GM18505 (cell line): ENCODE measurements at regions not wholly inside any gene's neighbourhood (a gene's known extent, or its start where the extent isn't known, plus 50 kb on each side); places are given as distances from the start of the nearest gene placed in this dataset.

Experiments
- ATAC-seq: cut with Tn5 transposase; IDR thresholded peaks from one replicate; pipeline ENCODE4 v1.9.1; 2021; ENCODE audit not compliant: unreplicated experiment
- POLR2A ChIP-seq: IDR thresholded peaks from 4 replicates; pipeline ENCODE4 v1.6.1; 2011; ENCODE audit warnings: borderline replicate concordance; ENCODE audit not compliant: insufficient read depth, insufficient read length; ENCODE audit errors: extremely low read depth

GRCh38 chr3:106014518-106014917 lies 145.7 kb upstream of the CBLB start:
- no peak for TF ChIP-seq POLR2A
- ATAC-seq = no peak

- TF ChIP-seq POLR2A = no peak
- no peak for ATAC-seq
Observed at GRCh38 chr3:106014971-106015370, 146.2 kb upstream of the CBLB start.

GRCh38 chr3:106018102-106018501 lies 149.3 kb upstream of the CBLB start:
- no peak for TF ChIP-seq POLR2A

GRCh38 chr3:106018929-106019550 lies 150.2 kb upstream of the CBLB start:
- no peak for ATAC-seq
- no peak for TF ChIP-seq POLR2A

More at GRCh38 chr3:106018102-106018501, 149.3 kb upstream of the CBLB start:
- no peak for ATAC-seq

GRCh38 chr3:106022913-106023312 lies 154.1 kb upstream of the CBLB start:
- ATAC-seq = no peak
- TF ChIP-seq POLR2A = no peak

GRCh38 chr3:106025151-106025722 lies 156.4 kb upstream of the CBLB start:
- no peak for ATAC-seq
- no peak for TF ChIP-seq POLR2A

- ATAC-seq = no peak
Observed at GRCh38 chr3:106029954-106030626, 161.3 kb upstream of the CBLB start.

GRCh38 chr3:106030627-106030963 lies 161.8 kb upstream of the CBLB start:
- no peak for ATAC-seq
- TF ChIP-seq POLR2A = no peak

More at GRCh38 chr3:106029954-106030626, 161.3 kb upstream of the CBLB start:
- no peak for TF ChIP-seq POLR2A

- ATAC-seq = no peak
- no peak for TF ChIP-seq POLR2A
Observed at GRCh38 chr3:106032479-106032878, 163.7 kb upstream of the CBLB start.

GRCh38 chr3:106033654-106034053 lies 164.8 kb upstream of the CBLB start:
- no peak for TF ChIP-seq POLR2A
- no peak for ATAC-seq

GRCh38 chr3:106034313-106034712 lies 165.5 kb upstream of the CBLB start:
- no peak for TF ChIP-seq POLR2A
- ATAC-seq = no peak

- ATAC-seq = no peak
- no peak for TF ChIP-seq POLR2A
Observed at GRCh38 chr3:106035619-106036018, 166.8 kb upstream of the CBLB start.

GRCh38 chr3:106036696-106037095 lies 167.9 kb upstream of the CBLB start:
- no peak for ATAC-seq
- no peak for TF ChIP-seq POLR2A

GRCh38 chr3:106047221-106047620 lies 178.4 kb upstream of the CBLB start:
- TF ChIP-seq POLR2A = no peak
- ATAC-seq = no peak
